WI38 (cell line): ENCODE measurements at regions not wholly inside any gene's neighbourhood (a gene's known extent, or its start where the extent isn't known, plus 50 kb on each side); places are given as distances from the start of the nearest gene placed in this dataset.
"Not testable (repeated sequence)": the region's sequence is repeated elsewhere in the genome, so short reads cannot be mapped to it uniquely, and the experiment has no call there.

ENCODE experiments used
- H3K4me3 ChIP-seq: 2 replicates; pipeline ENCODE4 v1.5.1; 2011; ENCODE audit warnings: low read depth, mild to moderate bottlenecking, control low read depth, low read length
- CTCF ChIP-seq: IDR thresholded peaks from 2 replicates; pipeline ENCODE4 v1.5.1; 2012; ENCODE audit warnings: low read depth, mild to moderate bottlenecking, control low read depth, low read length

- TF ChIP-seq CTCF = no peak
- H3K4me3 ChIP-seq = no peak overlapping the region
Observed at GRCh38 chr13:64083396-64083795, 2667.7 kb upstream of the PCDH20 start.

DNA sequence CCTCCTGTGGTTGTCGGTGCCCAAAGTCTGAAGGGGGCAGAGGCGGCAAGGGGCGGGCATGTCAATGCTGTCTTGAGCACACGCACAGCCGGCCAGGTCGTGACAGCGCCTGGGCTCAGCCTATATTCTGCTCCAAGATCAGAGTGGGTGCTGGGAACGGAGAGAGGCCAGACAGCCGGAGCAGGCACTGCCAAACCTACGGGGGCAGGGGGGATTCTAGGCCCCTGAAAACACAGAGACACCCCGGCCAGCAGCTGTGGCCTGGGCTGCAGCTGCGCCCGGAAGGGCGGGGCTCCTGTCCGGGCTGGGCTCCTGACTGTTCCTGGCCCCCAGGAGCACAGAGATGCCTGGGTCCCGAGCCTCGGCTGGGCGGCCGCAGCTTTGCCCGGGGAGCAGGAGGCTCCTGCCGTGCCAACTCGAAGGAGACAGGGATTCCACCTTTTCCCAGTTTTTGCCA lies 2662.9 kb upstream of the PCDH20 start:
- no peak for TF ChIP-seq CTCF
- H3K4me3 ChIP-seq = no peak overlapping the region

GRCh38 chr13:64078025-64078424 lies 2662.4 kb upstream of the PCDH20 start:
- no peak for TF ChIP-seq CTCF
- H3K4me3 ChIP-seq = no peak overlapping the region

GRCh38 chr13:64077132-64077835 lies 2661.6 kb upstream of the PCDH20 start:
- H3K4me3 ChIP-seq = not testable (repeated sequence)

DNA sequence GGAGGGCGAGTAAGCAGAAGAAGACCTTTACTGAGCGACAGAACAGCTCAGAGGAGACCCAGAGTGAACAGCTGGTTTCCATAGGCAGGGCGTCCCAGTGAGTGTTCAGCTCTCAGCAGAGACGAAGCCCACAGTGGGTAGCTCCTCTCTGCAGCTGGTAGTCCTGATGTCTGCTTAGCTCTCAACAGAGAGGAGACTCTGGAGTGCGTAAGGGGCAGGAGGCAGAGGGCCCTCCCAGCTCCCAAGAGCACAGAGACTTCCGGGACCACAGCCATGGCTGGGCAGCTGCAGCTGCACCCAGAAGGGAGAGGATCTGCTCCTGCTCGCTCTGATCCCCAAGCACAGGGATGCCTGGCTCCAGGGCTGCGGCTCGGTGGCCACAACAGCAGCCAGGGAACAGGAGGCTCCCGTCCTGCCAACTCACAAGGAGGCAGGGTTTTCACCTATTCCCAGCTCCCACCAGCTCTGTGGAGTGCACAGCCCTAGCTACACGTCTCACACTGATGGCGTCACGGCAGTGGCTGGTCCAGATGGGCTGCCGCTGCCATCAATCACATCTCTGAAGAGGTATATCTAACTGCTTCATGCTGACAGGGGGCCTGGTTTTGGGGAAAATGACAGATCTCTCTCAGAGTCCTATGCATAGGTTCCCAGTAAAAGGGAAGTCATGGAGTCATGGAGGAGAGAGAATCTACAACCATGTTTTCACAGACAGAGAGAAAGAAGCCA lies 2660.1 kb upstream of the PCDH20 start:
- TF ChIP-seq CTCF = no peak

GRCh38 chr13:64074971-64075474 lies 2659.4 kb upstream of the PCDH20 start:
- H3K4me3 ChIP-seq = no peak overlapping the region

More for the DNA sequence above, 2660.1 kb upstream of the PCDH20 start:
- no peak overlapping the region for H3K4me3 ChIP-seq

DNA sequence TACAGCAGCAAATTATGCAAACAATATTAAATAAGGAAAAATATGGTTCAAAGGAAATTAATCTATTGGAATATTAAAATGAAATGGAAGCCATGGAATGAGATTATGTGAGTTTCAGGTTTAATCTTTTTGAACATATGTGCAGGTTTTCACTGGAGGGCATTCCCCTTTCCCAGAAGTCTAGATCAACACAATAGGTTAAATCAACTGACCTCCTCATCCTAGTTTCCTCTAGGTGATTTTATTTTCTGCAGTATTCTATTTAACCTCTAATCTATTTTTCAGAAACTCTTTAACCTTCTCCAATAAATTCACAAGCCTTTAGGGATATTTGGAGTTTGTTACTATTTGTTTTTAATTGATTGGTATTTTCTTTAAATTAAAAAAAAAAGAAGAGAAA lies 2657.6 kb upstream of the PCDH20 start:
- TF ChIP-seq CTCF = no peak
- no peak overlapping the region for H3K4me3 ChIP-seq

More at GRCh38 chr13:64074971-64075474, 2659.4 kb upstream of the PCDH20 start:
- TF ChIP-seq CTCF = no peak
